GM12865 (cell line): ENCODE measurements at regions not wholly inside any gene's neighbourhood (a gene's known extent, or its start where the extent isn't known, plus 50 kb on each side); places are given as distances from the start of the nearest gene placed in this dataset.

Experiments
- DNase-seq: peaks from one replicate; pipeline ENCODE4 v3.0.0; 2010; ENCODE audit warnings: low read depth
- H3K4me3 ChIP-seq: 2 replicates; pipeline ENCODE4 v1.5.1; 2011; ENCODE audit warnings: mild to moderate bottlenecking, low read depth, low read length, control low read depth
- TF ChIP-seq, protein P1 (sequence below): IDR thresholded peaks from 2 replicates; pipeline ENCODE4 v1.5.1; 2011; ENCODE audit warnings: low read length, control low read depth, low read depth, inconsistent platforms; ENCODE audit not compliant: insufficient read depth; ENCODE audit errors: missing control alignments

- H3K4me3 ChIP-seq = no peak overlapping the region
- DNase-seq = no peak
- TF ChIP-seq, protein P1, sequence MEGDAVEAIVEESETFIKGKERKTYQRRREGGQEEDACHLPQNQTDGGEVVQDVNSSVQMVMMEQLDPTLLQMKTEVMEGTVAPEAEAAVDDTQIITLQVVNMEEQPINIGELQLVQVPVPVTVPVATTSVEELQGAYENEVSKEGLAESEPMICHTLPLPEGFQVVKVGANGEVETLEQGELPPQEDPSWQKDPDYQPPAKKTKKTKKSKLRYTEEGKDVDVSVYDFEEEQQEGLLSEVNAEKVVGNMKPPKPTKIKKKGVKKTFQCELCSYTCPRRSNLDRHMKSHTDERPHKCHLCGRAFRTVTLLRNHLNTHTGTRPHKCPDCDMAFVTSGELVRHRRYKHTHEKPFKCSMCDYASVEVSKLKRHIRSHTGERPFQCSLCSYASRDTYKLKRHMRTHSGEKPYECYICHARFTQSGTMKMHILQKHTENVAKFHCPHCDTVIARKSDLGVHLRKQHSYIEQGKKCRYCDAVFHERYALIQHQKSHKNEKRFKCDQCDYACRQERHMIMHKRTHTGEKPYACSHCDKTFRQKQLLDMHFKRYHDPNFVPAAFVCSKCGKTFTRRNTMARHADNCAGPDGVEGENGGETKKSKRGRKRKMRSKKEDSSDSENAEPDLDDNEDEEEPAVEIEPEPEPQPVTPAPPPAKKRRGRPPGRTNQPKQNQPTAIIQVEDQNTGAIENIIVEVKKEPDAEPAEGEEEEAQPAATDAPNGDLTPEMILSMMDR = no peak
Observed at GRCh38 chr15:63449731-63450130, 54.7 kb upstream of the USP3 start.

- TF ChIP-seq, protein P1 = no peak
- no peak overlapping the region for H3K4me3 ChIP-seq
- no peak for DNase-seq
Observed at GRCh38 chr15:63450884-63451225, 53.5 kb upstream of the USP3 start.

DNA sequence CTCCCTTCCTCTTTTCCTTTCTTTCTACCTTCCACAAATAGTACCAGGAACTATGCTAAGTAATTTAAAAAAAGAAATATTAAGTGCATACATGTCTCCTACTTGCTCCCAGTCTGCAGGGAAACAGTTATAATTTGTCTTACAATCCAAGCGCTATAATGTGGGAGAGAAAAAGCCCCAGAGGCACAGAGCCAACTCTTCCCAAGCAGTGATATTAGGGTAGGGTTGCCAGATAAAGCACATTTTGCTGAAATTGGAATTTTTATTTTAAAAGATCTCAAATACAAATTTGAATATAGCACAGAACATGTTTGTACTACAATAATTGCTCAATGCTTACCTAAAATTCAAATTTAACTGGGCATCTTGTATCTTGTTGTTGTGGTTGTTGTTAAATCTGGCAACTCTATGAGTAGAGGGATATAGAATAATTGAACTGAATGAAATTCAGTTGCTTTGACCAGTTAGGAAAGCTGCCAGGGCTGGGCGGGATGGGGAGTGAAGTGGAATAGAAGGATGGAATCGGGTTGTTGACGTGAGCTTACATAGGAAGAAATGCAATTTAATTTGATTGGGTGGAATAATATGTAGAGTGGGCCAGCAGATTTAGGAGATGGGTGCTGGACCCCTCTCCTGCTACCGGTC is 52.6 kb upstream of the USP3 start:
- DNase-seq = no peak
- H3K4me3 ChIP-seq = no peak overlapping the region
- TF ChIP-seq, protein P1 = no peak

DNA sequence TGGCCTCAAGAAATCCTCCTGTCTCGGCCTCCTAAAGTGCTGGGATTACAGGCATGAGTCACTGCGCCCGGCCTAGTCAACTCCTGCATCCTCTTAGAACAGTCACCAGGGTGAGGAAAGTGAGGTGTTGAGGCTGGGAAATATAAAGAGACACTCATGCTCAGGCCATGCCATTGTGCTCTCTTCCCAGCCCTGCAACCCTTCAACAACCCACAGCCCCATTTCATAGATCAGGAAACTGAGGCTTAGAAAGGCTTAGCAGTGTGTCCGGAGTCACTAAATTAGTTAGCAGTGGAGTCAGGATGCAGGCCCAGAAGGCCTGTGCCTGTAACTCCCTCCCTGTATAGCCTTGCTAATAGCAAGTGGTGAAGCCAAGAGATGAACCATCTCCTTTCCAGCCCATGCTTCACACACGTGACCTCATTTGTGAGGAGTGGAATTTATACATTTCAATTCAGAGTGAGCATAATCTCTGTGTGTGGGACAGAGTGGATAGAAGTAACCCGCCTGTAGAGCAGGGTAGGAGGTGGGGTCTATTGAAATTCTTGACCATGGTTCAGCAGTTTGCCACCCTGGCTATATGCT is 51.7 kb upstream of the USP3 start:
- TF ChIP-seq, protein P1 = no peak
- no peak overlapping the region for H3K4me3 ChIP-seq
- DNase-seq = no peak

- TF ChIP-seq, protein P1 = no peak
- H3K4me3 ChIP-seq = no peak overlapping the region
- DNase-seq = no peak
Observed at GRCh38 chr15:63453186-63453905, 51.0 kb upstream of the USP3 start.

GRCh38 chr15:63454503-63455211 is 49.7 kb upstream of the USP3 start:
- TF ChIP-seq, protein P1 = no peak
- H3K4me3 ChIP-seq = no peak overlapping the region
- no peak for DNase-seq
